Breast epithelium (tissue), 3 donors: ENCODE measurements at regions not wholly inside any gene's neighbourhood (a gene's known extent, or its start where the extent isn't known, plus 50 kb on each side); places are given as distances from the start of the nearest gene placed in this dataset.

ENCODE experiments used
- CTCF ChIP-seq, 3 donors: fragments of 450-650 bp; IDR thresholded peaks; one replicate each; pipeline ENCODE4 v1.5.1; 2016 to 2017; ENCODE audit warnings: antibody characterized with exemption in 3 of 3, mild to moderate bottlenecking in 3 of 3, moderate library complexity in 3 of 3
- POLR2AphosphoS5 ChIP-seq, 3 donors: sonication (generic); formaldehyde crosslinking; IDR thresholded peaks; one replicate each; pipeline ENCODE4 v1.6.1; 2017; ENCODE audit warnings: antibody characterized with exemption in 3 of 3

GRCh38 chr2:6518361-6518760 is 347.3 kb downstream of the CMPK2 start:
- TF ChIP-seq CTCF (IDR thresholded peaks at IDR 0.05): no peak
- TF ChIP-seq POLR2AphosphoS5 (IDR thresholded peaks at IDR 0.05): no peak
